A673 (cell line): ENCODE measurements at regions not wholly inside any gene's neighbourhood (a gene's known extent, or its start where the extent isn't known, plus 50 kb on each side); places are given as distances from the start of the nearest gene placed in this dataset.

Source experiments
- BruUV-seq: library from RNA; stranded (reverse); fragments of 400-500 nt; replicated peaks from 2 replicates; lab custom pipeline; 2021; lab: Mats Ljungman, UMichigan
- CTCF ChIA-PET: fragments of 300-600 bp; sonication (Branson Sonifier 250); formaldehyde crosslinking; loops from one replicate; lab custom pipeline; 2022; ENCODE audit warnings: antibody characterized with exemption; lab: Charles Lee
- POLR2A ChIA-PET: fragments of 300-600 bp; sonication (Branson Sonifier 250); formaldehyde crosslinking; loops from one replicate; lab custom pipeline; 2022; ENCODE audit warnings: antibody characterized with exemption; ENCODE audit not compliant: low non-redundant PET; lab: Charles Lee
- DNase-seq: peaks from one replicate; pipeline ENCODE4 v3.0.0-alpha.2; 2015; ENCODE audit warnings: low spot score
- H3K27ac ChIP-seq: fragments of 200-600 bp; sonication (generic); 2 replicates; pipeline ENCODE4 v1.5.1; 2016; ENCODE audit warnings: mixed run types, low read depth, mild to moderate bottlenecking, mixed read lengths, antibody characterized with exemption, low read length; ENCODE audit not compliant: poor library complexity, severe bottlenecking
- H3K27me3 ChIP-seq: fragments of 200-600 bp; sonication (generic); replicated peaks from 2 replicates; pipeline ENCODE4 v1.6.1; 2017; ENCODE audit warnings: mixed run types, low read depth, mild to moderate bottlenecking, mixed read lengths, antibody characterized with exemption, low read length; ENCODE audit not compliant: insufficient read depth, poor library complexity
- H3K36me3 ChIP-seq: fragments of 200-600 bp; sonication (generic); 2 replicates; pipeline ENCODE4 v1.6.1; 2016; ENCODE audit warnings: mixed run types, mild to moderate bottlenecking, mixed read lengths, antibody characterized with exemption, low read length; ENCODE audit not compliant: insufficient read depth, poor library complexity, severe bottlenecking
- H3K4me1 ChIP-seq: fragments of 200-600 bp; sonication (generic); 2 replicates; pipeline ENCODE4 v1.6.1; 2017; ENCODE audit warnings: mixed run types, mild to moderate bottlenecking, mixed read lengths, antibody characterized with exemption, low read length; ENCODE audit not compliant: insufficient read depth, poor library complexity, severe bottlenecking
- H3K4me3 ChIP-seq: fragments of 200-600 bp; sonication (generic); 2 replicates; pipeline ENCODE4 v1.5.1; 2016; ENCODE audit warnings: low read depth, mixed run types, mild to moderate bottlenecking, mixed read lengths, low read length; ENCODE audit not compliant: poor library complexity, severe bottlenecking
- H3K9me3 ChIP-seq: fragments of 200-600 bp; sonication (generic); 2 replicates; pipeline ENCODE4 v1.6.1; 2016; ENCODE audit warnings: mixed run types, low read depth, mild to moderate bottlenecking, mixed read lengths, antibody characterized with exemption, low read length; ENCODE audit not compliant: poor library complexity, severe bottlenecking
- CTCF ChIP-seq: fragments of 300-800, 200-600 bp; sonication (generic); conservative IDR thresholded peaks from 2 replicates; pipeline ENCODE4 v1.5.1; 2017; ENCODE audit warnings: low read depth, mild to moderate bottlenecking, antibody characterized with exemption, low read length, moderate library complexity, mixed read lengths
- EZH2 ChIP-seq: fragments of 200-600 bp; sonication (generic); IDR thresholded peaks from 2 replicates; pipeline ENCODE4 v1.6.1; 2017; ENCODE audit warnings: borderline replicate concordance, low read depth, mild to moderate bottlenecking, mixed read lengths, antibody characterized with exemption, low read length; ENCODE audit not compliant: poor library complexity, severe bottlenecking
- intact Hi-C: fragments of 100-400 bp; cut with micrococcal nuclease; formaldehyde crosslinking; loops from one replicate; pipeline ENCODE4 v1.10.0; 2022; ENCODE audit not compliant: unreplicated experiment

GRCh38 chr20:6709910-6710595 lies 57.4 kb upstream of the BMP2 start:
- Histone ChIP-seq H3K27me3 (no peaks in the 10 kb centered on the region), H3K4me1 (no peaks in the 10 kb centered on the region), H3K4me3 (no peak overlapping the region), H3K36me3 (no peaks in the 10 kb centered on the region), H3K27ac (no peak overlapping the region), H3K9me3 (no peaks in the 10 kb centered on the region)
- CTCF ChIA-PET = no interaction called here
- TF ChIP-seq CTCF (no peak), EZH2 (no peak)
- intact Hi-C loops = no loop called here
- no peak for DNase-seq
- POLR2A ChIA-PET = no interaction called here
- BruUV-seq = no TSS peak

GRCh38 chr20:6708010-6708409 lies 59.5 kb upstream of the BMP2 start:
- Histone ChIP-seq H3K36me3 (no peaks in the 10 kb centered on the region), H3K27ac (no peak overlapping the region), H3K4me1 (no peaks in the 10 kb centered on the region), H3K27me3 (no peaks in the 10 kb centered on the region), H3K4me3 (no peak overlapping the region), H3K9me3 (no peaks in the 10 kb centered on the region)
- ChIA-PET CTCF (no interaction called here), POLR2A (no interaction called here)
- no peak for TF ChIP-seq EZH2
- DNase-seq = no peak
- intact Hi-C loops = no loop called here
- no TSS peak for BruUV-seq

GRCh38 chr20:6707321-6707831 lies 60.1 kb upstream of the BMP2 start:
- BruUV-seq = no TSS peak
- intact Hi-C loops = no loop called here
- no peaks in the 10 kb centered on the region for H3K9me3 ChIP-seq
- H3K36me3 ChIP-seq = no peaks in the 10 kb centered on the region
- H3K4me1 ChIP-seq = no peaks in the 10 kb centered on the region
- TF ChIP-seq EZH2 (no peak), CTCF (no peak)
- ChIA-PET CTCF (no interaction called here), POLR2A (no interaction called here)
- H3K27me3 ChIP-seq = no peaks in the 10 kb centered on the region
- H3K4me3 ChIP-seq = no peak overlapping the region
- DNase-seq = no peak
- no peak overlapping the region for H3K27ac ChIP-seq

- no peak overlapping the region for H3K27ac ChIP-seq
- no peaks in the 10 kb centered on the region for H3K9me3 ChIP-seq
- TF ChIP-seq CTCF (no peak), EZH2 (no peak)
- DNase-seq = no peak
- ChIA-PET POLR2A (no interaction called here), CTCF (no interaction called here)
- intact Hi-C loops = no loop called here
- H3K36me3 ChIP-seq = no peaks in the 10 kb centered on the region
- BruUV-seq = no TSS peak
- no peak overlapping the region for H3K4me3 ChIP-seq
- H3K4me1 ChIP-seq = no peaks in the 10 kb centered on the region
- H3K27me3 ChIP-seq = no peaks in the 10 kb centered on the region
Observed at GRCh38 chr20:6705926-6706548, 61.4 kb upstream of the BMP2 start.
